ENCODE measurements at regions not wholly inside any gene's neighbourhood (a gene's known extent, or its start where the extent isn't known, plus 50 kb on each side); places are given as distances from the start of the nearest gene placed in this dataset.

GRCh38 chr6:67897998-67898607 is 737.0 kb upstream of the ADGRB3 start (continued):
- no peak for TF ChIP-seq E2F1 (CRISPR knock-in tag; IDR thresholded peaks at IDR 0.05)
- TF ChIP-seq SMARCC2 (IDR thresholded peaks at IDR 0.05; ENCODE audit: low read depth): no peak
- no peak for TF ChIP-seq MED1 (CRISPR knock-in tag; IDR thresholded peaks at IDR 0.05; ENCODE audit: borderline replicate concordance)
- TF ChIP-seq HBP1 (CRISPR knock-in tag; IDR thresholded peaks at IDR 0.05): 0 out of 2 replicates have a peak, but pooled peaks have one; percentile 66
- no peak for TF ChIP-seq ZNF449 (CRISPR knock-in tag; IDR thresholded peaks at IDR 0.05)
- no peak for TF ChIP-seq CREB1 (IDR thresholded peaks at IDR 0.05)
- no peak for TF ChIP-seq CREB1 (CRISPR knock-in tag; IDR thresholded peaks at IDR 0.05)
- no peak for TF ChIP-seq NONO (IDR thresholded peaks at IDR 0.05; ENCODE audit: low read depth in 2 of 2, low read length in 1 of 2)
- TF ChIP-seq, protein P1, sequence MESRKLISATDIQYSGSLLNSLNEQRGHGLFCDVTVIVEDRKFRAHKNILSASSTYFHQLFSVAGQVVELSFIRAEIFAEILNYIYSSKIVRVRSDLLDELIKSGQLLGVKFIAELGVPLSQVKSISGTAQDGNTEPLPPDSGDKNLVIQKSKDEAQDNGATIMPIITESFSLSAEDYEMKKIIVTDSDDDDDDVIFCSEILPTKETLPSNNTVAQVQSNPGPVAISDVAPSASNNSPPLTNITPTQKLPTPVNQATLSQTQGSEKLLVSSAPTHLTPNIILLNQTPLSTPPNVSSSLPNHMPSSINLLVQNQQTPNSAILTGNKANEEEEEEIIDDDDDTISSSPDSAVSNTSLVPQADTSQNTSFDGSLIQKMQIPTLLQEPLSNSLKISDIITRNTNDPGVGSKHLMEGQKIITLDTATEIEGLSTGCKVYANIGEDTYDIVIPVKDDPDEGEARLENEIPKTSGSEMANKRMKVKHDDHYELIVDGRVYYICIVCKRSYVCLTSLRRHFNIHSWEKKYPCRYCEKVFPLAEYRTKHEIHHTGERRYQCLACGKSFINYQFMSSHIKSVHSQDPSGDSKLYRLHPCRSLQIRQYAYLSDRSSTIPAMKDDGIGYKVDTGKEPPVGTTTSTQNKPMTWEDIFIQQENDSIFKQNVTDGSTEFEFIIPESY (CRISPR knock-in tag; IDR thresholded peaks at IDR 0.05): no peak
- no peak for TF ChIP-seq PRPF4 (IDR thresholded peaks at IDR 0.05; ENCODE audit: insufficient read depth, low read depth, low read length, poor library complexity, severe bottlenecking)
- TF ChIP-seq ARID4B (CRISPR knock-in tag; IDR thresholded peaks at IDR 0.05): no peak
- TF ChIP-seq JUN (IDR thresholded peaks at IDR 0.05; ENCODE audit: borderline replicate concordance, low read depth, low read length): no peak
- TF ChIP-seq JUN (CRISPR knock-in tag; IDR thresholded peaks at IDR 0.05; ENCODE audit: borderline replicate concordance): no peak
- no peak for TF ChIP-seq ZNF764 (CRISPR knock-in tag; IDR thresholded peaks at IDR 0.05; ENCODE audit: low read depth)

Measured in K562 (cell line).